Brain microvascular endothelial cell (primary cell): ENCODE measurements at regions not wholly inside any gene's neighbourhood (a gene's known extent, or its start where the extent isn't known, plus 50 kb on each side); places are given as distances from the start of the nearest gene placed in this dataset.

ENCODE experiments used
- DNase-seq: peaks from one replicate; pipeline ENCODE4 v3.0.0-alpha.2; 2020
- H3K27ac ChIP-seq: fragments of 250-450 bp; sonication (Bioruptor Pico); 2 replicates; pipeline ENCODE4 v1.5.1; 2020; ENCODE audit warnings: mild to moderate bottlenecking, moderate library complexity
- H3K27me3 ChIP-seq: fragments of 250-450 bp; sonication (Bioruptor Pico); replicated peaks from 2 replicates; pipeline ENCODE4 v1.5.1; 2020; ENCODE audit warnings: mild to moderate bottlenecking
- H3K36me3 ChIP-seq: fragments of 250-450 bp; sonication (Bioruptor Pico); replicated peaks from 2 replicates; pipeline ENCODE4 v1.5.1; 2020; ENCODE audit warnings: mild to moderate bottlenecking
- H3K4me3 ChIP-seq: 2 replicates; pipeline ENCODE4 v1.5.1; 2011; ENCODE audit warnings: low read depth, mild to moderate bottlenecking, control low read depth, low read length, moderate library complexity
- CTCF ChIP-seq: IDR thresholded peaks from 2 replicates; pipeline ENCODE4 v1.5.1; 2011; ENCODE audit warnings: low read depth, mild to moderate bottlenecking, moderate library complexity, low read length, control low read depth, inconsistent platforms; ENCODE audit errors: missing control alignments
- in situ Hi-C: cut with HindIII; loops from 2 replicates; pipeline ENCODE4 v1.10.0; 2017; ENCODE audit warnings: low sequenced_read_pairs, low pct_ligation_motif_present

- Histone ChIP-seq H3K27ac (no peak overlapping the region), H3K4me3 (no peak overlapping the region), H3K27me3 (no peaks in the 10 kb centered on the region), H3K36me3 (no peaks in the 10 kb centered on the region)
- no peak for DNase-seq
- in situ Hi-C loops: no loop called here
- TF ChIP-seq CTCF: no peak
These were observed 276.5 kb downstream of the PRDM2 start for GRCh38 chr1:13976485-13976884.

GRCh38 chr1:13981142-13981541 lies 281.2 kb downstream of the PRDM2 start:
- Histone ChIP-seq H3K36me3 (no peaks in the 10 kb centered on the region), H3K27me3 (no peaks in the 10 kb centered on the region), H3K4me3 (no peak overlapping the region), H3K27ac (no peak overlapping the region)
- no peak for TF ChIP-seq CTCF
- DNase-seq: no peak
- in situ Hi-C loops: no loop called here

- in situ Hi-C loops: no loop called here
- no peaks in the 10 kb centered on the region for H3K36me3 ChIP-seq
- no peak overlapping the region for H3K4me3 ChIP-seq
These were observed 283.4 kb downstream of the PRDM2 start for GRCh38 chr1:13983393-13983792.

GRCh38 chr1:13990939-13991338 lies 291.0 kb downstream of the PRDM2 start:
- no peak for TF ChIP-seq CTCF
- in situ Hi-C loops: no loop called here
- H3K27me3 ChIP-seq: no peaks in the 10 kb centered on the region
- no peaks in the 10 kb centered on the region for H3K36me3 ChIP-seq
- H3K27ac ChIP-seq: no peak overlapping the region
- DNase-seq: no peak
- H3K4me3 ChIP-seq: no peak overlapping the region

More at GRCh38 chr1:13983393-13983792, 283.4 kb downstream of the PRDM2 start:
- no peaks in the 10 kb centered on the region for H3K27me3 ChIP-seq
- no peak for TF ChIP-seq CTCF
- DNase-seq: no peak
- no peak overlapping the region for H3K27ac ChIP-seq

GRCh38 chr1:13992489-13993285 lies 292.7 kb downstream of the PRDM2 start:
- in situ Hi-C loops: no loop called here
- TF ChIP-seq CTCF: no peak
- Histone ChIP-seq H3K4me3 (no peak overlapping the region), H3K36me3 (no peaks in the 10 kb centered on the region), H3K27me3 (no peaks in the 10 kb centered on the region), H3K27ac (no peak overlapping the region)
- no peak for DNase-seq

GRCh38 chr1:13994386-13994785 lies 294.4 kb downstream of the PRDM2 start:
- no peaks in the 10 kb centered on the region for H3K27me3 ChIP-seq
- no peaks in the 10 kb centered on the region for H3K36me3 ChIP-seq
- DNase-seq: no peak
- no peak for TF ChIP-seq CTCF
- no peak overlapping the region for H3K4me3 ChIP-seq
- in situ Hi-C loops: no loop called here
- no peak overlapping the region for H3K27ac ChIP-seq
